SK-N-SH (cell line): ENCODE measurements at regions not wholly inside any gene's neighbourhood (a gene's known extent, or its start where the extent isn't known, plus 50 kb on each side); places are given as distances from the start of the nearest gene placed in this dataset.

Experiments used
- CTCF ChIA-PET: fragments of 300-600, 350-600 bp; formaldehyde crosslinking; extraction: SDS; loops from one replicate; lab custom pipeline; 2021; lab: Yijun Ruan, JAX
- POLR2A ChIA-PET: fragments of 350-600 bp; sonication (Branson Sonifier 250); formaldehyde crosslinking; extraction: SDS; loops from one replicate; lab custom pipeline; 2020; ENCODE audit warnings: antibody characterized with exemption, inconsistent platforms; lab: Yijun Ruan, JAX
- DNase-seq: peaks from one replicate; pipeline ENCODE4 v3.0.0; 2012
- H2AFZ ChIP-seq: fragments of 200-600 bp; sonication (generic); 2 replicates; pipeline ENCODE4 v1.8.1; 2016; ENCODE audit warnings: antibody characterized with exemption, mild to moderate bottlenecking, low read depth
- H3F3A ChIP-seq: fragments of 200-600 bp; sonication (generic); replicated peaks from 2 replicates; pipeline ENCODE3; 2016; ENCODE audit warnings: antibody characterized with exemption, mild to moderate bottlenecking; ENCODE audit not compliant: insufficient read depth
- H3K27ac ChIP-seq, 2 experiments: fragments of 200-500 bp in 1 of 2; fragments of 200-600 bp in 1 of 2; sonication (Bioruptor generic) in 1 of 2; sonication (generic), shearing (Covaris generic) in 1 of 2; 2 replicates each; pipeline versions ENCODE4 v1.5.1 to v1.6.1; 2014 to 2016; ENCODE audit warnings: low read depth in 2 of 2, inconsistent platforms in 1 of 2, low read length in 1 of 2, mild to moderate bottlenecking in 1 of 2, mixed read lengths in 1 of 2
- H3K27me3 ChIP-seq: fragments of 200-600 bp; sonication (generic), shearing (Covaris generic); 2 replicates; pipeline ENCODE4 v1.6.1; 2016; ENCODE audit warnings: mixed run types; ENCODE audit not compliant: insufficient read depth
- H3K36me3 ChIP-seq, 2 experiments: fragments of 200-500 bp in 1 of 2; fragments of 200-600 bp in 1 of 2; sonication (Bioruptor generic) in 1 of 2; sonication (generic) in 1 of 2; replicated peaks in 1 of 2; 2 replicates each; pipeline versions ENCODE3 to v1.5.1; 2014 to 2016; ENCODE audit warnings: low read length in 1 of 2, mild to moderate bottlenecking in 1 of 2; ENCODE audit not compliant: insufficient read depth in 2 of 2, control insufficient read depth in 1 of 2
- H3K4me1 ChIP-seq, 2 experiments: fragments of 200-500 bp in 1 of 2; fragments of 200-600 bp in 1 of 2; sonication (Bioruptor generic) in 1 of 2; sonication (generic), shearing (Covaris generic) in 1 of 2; 2 replicates each; pipeline versions ENCODE4 v1.5.1 to v1.6.1; 2014 to 2016; ENCODE audit warnings: low read depth in 1 of 2, low read length in 1 of 2, mixed run types in 1 of 2; ENCODE audit not compliant: insufficient read depth in 2 of 2, control insufficient read depth in 1 of 2
- H3K4me2 ChIP-seq: fragments of 200-600 bp; sonication (generic), shearing (Covaris generic); 2 replicates; pipeline ENCODE4 v1.6.1; 2017; ENCODE audit warnings: mixed run types
- H3K4me3 ChIP-seq, 2 experiments: fragments of 200-500 bp in 1 of 2; fragments of 200-600 bp in 1 of 2; sonication (Bioruptor generic) in 1 of 2; sonication (generic), shearing (Covaris generic) in 1 of 2; 2 replicates each; pipeline versions ENCODE4 v1.5.1 to v1.8.1; 2014 to 2016; ENCODE audit warnings: low read depth in 2 of 2, inconsistent platforms in 1 of 2, low read length in 1 of 2, mild to moderate bottlenecking in 1 of 2, mixed read lengths in 1 of 2, moderate library complexity in 1 of 2
- H3K79me2 ChIP-seq: fragments of 200-600 bp; sonication (generic); 2 replicates; pipeline ENCODE4 v1.8.1; 2017; ENCODE audit warnings: mild to moderate bottlenecking; ENCODE audit not compliant: insufficient read depth
- H3K9ac ChIP-seq: fragments of 200-600 bp; sonication (generic); 2 replicates; pipeline ENCODE4 v1.6.1; 2017; ENCODE audit warnings: mixed run types
- H3K9me2 ChIP-seq: fragments of 200-600 bp; sonication (generic); 2 replicates; pipeline ENCODE4 v1.6.1; 2017; ENCODE audit warnings: mixed run types
- H3K9me3 ChIP-seq: fragments of 200-600 bp; sonication (generic); 2 replicates; pipeline ENCODE4 v1.6.1; 2017; ENCODE audit warnings: mixed run types, mild to moderate bottlenecking, moderate library complexity
- H4K20me1 ChIP-seq: fragments of 200-600 bp; sonication (generic); 2 replicates; pipeline ENCODE4 v1.6.1; 2017; ENCODE audit warnings: mild to moderate bottlenecking, mixed run types; ENCODE audit not compliant: insufficient read depth
- CHD2 ChIP-seq: fragments of 150-350 bp; IDR thresholded peaks from 2 replicates; pipeline ENCODE4 v1.6.1; 2018; ENCODE audit warnings: low read length; ENCODE audit not compliant: partially characterized antibody
- FOXJ3 ChIP-seq: sonication (generic); formaldehyde crosslinking; IDR thresholded peaks from 2 replicates; pipeline ENCODE4 v1.5.1; 2020; ENCODE audit warnings: mild to moderate bottlenecking, missing genetic modification reagents
- FOXM1 ChIP-seq: IDR thresholded peaks from 2 replicates; pipeline ENCODE4 v1.4.0; 2012; ENCODE audit warnings: low read depth, mild to moderate bottlenecking
- JUND ChIP-seq: IDR thresholded peaks from 2 replicates; pipeline ENCODE4 v1.4.0; 2012
- MEF2A ChIP-seq: IDR thresholded peaks from 2 replicates; pipeline ENCODE4 v1.4.0; 2012; ENCODE audit warnings: low read depth, borderline replicate concordance
- MXI1 ChIP-seq: IDR thresholded peaks from 2 replicates; pipeline ENCODE4 v1.6.1; 2012; ENCODE audit warnings: mild to moderate bottlenecking, low read depth, low read length, improper control_type of control experiment
- POLR2AphosphoS5 ChIP-seq: IDR thresholded peaks from 2 replicates; pipeline ENCODE4 v1.6.1; 2012; ENCODE audit warnings: low read depth, low read length
- RAD21 ChIP-seq: IDR thresholded peaks from 2 replicates; pipeline ENCODE4 v1.6.1; 2012; ENCODE audit warnings: mild to moderate bottlenecking, low read length
- SIN3A ChIP-seq: IDR thresholded peaks from 2 replicates; pipeline ENCODE4 v1.6.1; 2012; ENCODE audit warnings: low read depth, mild to moderate bottlenecking, low read length, moderate library complexity, borderline replicate concordance
- SMC3 ChIP-seq: IDR thresholded peaks from 2 replicates; pipeline ENCODE4 v1.6.1; 2012; ENCODE audit warnings: low read depth, low read length, improper control_type of control experiment
- TAF1 ChIP-seq: IDR thresholded peaks from 2 replicates; pipeline ENCODE4 v1.6.1; 2012; ENCODE audit warnings: low read depth, mild to moderate bottlenecking, low read length, moderate library complexity, borderline replicate concordance
- YY1 ChIP-seq: IDR thresholded peaks from 2 replicates; pipeline ENCODE4 v1.4.0; 2012; ENCODE audit warnings: low read depth, mild to moderate bottlenecking
- WGBS: methylation state at CpG from one replicate; pipeline ENCODE4 v1.1.6; 2017; ENCODE audit warnings: low lambda C conversion rate; 5-methylcytosine and 5-hydroxymethylcytosine counted together
- TF ChIP-seq, protein P1 (sequence below): IDR thresholded peaks from 2 replicates; pipeline ENCODE4 v1.4.0; 2012; ENCODE audit warnings: low read depth, borderline replicate concordance
- TF ChIP-seq, protein P2 (sequence below): fragments of 150-350 bp; IDR thresholded peaks from 2 replicates; pipeline ENCODE4 v1.6.1; 2016; ENCODE audit warnings: mild to moderate bottlenecking, low read depth, low read length
- TF ChIP-seq, protein P3 (sequence below): IDR thresholded peaks from 2 replicates; pipeline ENCODE4; 2012
- TF ChIP-seq, protein P4 (sequence below): IDR thresholded peaks from 2 replicates; pipeline ENCODE4 v1.4.0; 2012; ENCODE audit warnings: low read depth, borderline replicate concordance

DNA sequence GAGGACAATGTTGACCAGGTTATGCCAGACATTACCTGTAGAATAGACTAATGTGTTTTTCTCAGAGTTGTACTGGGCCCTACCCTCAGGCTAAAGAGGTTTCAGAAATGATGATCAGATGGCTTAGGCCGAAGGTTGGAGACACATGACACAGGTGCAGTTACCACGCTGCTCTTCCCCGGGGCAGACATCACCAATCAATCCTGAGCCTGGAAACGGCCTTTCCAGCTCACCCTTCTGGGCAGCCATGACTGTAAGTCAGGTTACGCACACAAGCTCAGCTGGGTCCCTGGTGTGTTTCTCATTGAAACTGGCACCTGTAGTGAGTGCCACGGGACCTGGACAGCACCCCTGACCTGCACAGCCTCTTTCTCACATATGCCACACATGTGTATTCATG is 299.3 kb downstream of the UQCRFS1 start:
- Histone ChIP-seq H3K36me3 (no peaks in the 10 kb centered on the region), H3F3A (no peaks in the 10 kb centered on the region), H3K9me2 (no peaks in the 10 kb centered on the region), H3K9ac (no peak overlapping the region), H3K4me2 (no peak overlapping the region), H3K4me3 (no peak overlapping the region), H3K9me3 (no peaks in the 10 kb centered on the region), H3K79me2 (no peaks in the 10 kb centered on the region), H2AFZ (no peak overlapping the region), H3K4me1 (no peaks in the 10 kb centered on the region), H4K20me1 (no peaks in the 10 kb centered on the region), H3K27me3 (peaks cover 40% of the 10 kb centered on the region; the same call in 1 of the 2 replicates), H3K27ac (no peak overlapping the region)
- TF ChIP-seq, protein P1, sequence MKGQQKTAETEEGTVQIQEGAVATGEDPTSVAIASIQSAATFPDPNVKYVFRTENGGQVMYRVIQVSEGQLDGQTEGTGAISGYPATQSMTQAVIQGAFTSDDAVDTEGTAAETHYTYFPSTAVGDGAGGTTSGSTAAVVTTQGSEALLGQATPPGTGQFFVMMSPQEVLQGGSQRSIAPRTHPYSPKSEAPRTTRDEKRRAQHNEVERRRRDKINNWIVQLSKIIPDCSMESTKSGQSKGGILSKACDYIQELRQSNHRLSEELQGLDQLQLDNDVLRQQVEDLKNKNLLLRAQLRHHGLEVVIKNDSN: no peak
- TF ChIP-seq POLR2AphosphoS5: no peak
- TF ChIP-seq, protein P2, sequence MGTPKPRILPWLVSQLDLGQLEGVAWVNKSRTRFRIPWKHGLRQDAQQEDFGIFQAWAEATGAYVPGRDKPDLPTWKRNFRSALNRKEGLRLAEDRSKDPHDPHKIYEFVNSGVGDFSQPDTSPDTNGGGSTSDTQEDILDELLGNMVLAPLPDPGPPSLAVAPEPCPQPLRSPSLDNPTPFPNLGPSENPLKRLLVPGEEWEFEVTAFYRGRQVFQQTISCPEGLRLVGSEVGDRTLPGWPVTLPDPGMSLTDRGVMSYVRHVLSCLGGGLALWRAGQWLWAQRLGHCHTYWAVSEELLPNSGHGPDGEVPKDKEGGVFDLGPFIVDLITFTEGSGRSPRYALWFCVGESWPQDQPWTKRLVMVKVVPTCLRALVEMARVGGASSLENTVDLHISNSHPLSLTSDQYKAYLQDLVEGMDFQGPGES: no peak
- TF ChIP-seq YY1: no peak
- TF ChIP-seq SIN3A: no peak
- no peak for TF ChIP-seq FOXJ3 (CRISPR knock-in tag)
- no peak for TF ChIP-seq SMC3
- TF ChIP-seq FOXM1: no peak
- no peak for TF ChIP-seq MEF2A
- no peak for TF ChIP-seq TAF1
- no peak for TF ChIP-seq JUND
- TF ChIP-seq, protein P3, sequence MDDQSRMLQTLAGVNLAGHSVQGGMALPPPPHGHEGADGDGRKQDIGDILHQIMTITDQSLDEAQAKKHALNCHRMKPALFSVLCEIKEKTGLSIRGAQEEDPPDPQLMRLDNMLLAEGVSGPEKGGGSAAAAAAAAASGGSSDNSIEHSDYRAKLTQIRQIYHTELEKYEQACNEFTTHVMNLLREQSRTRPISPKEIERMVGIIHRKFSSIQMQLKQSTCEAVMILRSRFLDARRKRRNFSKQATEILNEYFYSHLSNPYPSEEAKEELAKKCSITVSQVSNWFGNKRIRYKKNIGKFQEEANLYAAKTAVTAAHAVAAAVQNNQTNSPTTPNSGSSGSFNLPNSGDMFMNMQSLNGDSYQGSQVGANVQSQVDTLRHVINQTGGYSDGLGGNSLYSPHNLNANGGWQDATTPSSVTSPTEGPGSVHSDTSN: no peak
- TF ChIP-seq RAD21: no peak
- ChIA-PET CTCF (no interaction called here), POLR2A (no interaction called here)
- WGBS: 0% methylated on average over 5 of the region's 6 CpGs
- no peak for DNase-seq

DNA sequence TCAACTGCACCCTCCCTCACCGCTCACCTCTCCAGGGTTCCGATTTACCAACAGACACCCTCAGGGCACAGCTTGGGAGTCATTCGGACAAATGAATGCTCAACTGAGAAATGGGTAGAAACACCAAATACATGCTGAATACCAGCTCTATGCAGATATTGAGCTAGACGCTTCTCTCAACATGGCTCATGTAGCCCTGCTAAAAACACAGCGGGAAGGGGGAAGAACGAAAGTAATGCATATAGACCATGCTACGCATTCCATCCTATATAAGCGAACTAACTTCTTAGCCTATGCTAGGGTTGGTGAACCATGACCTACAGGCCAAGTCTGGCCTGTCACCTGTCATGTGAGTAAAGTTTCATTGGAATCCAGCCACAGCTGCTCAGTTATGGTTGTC is 304.0 kb downstream of the UQCRFS1 start:
- ChIA-PET POLR2A (no interaction called here), CTCF (no interaction called here)
- H3K9me2 ChIP-seq: no peaks in the 10 kb centered on the region
- no peak for TF ChIP-seq MXI1
- TF ChIP-seq CHD2: no peak
- TF ChIP-seq FOXJ3 (CRISPR knock-in tag): no peak
- TF ChIP-seq, protein P4, sequence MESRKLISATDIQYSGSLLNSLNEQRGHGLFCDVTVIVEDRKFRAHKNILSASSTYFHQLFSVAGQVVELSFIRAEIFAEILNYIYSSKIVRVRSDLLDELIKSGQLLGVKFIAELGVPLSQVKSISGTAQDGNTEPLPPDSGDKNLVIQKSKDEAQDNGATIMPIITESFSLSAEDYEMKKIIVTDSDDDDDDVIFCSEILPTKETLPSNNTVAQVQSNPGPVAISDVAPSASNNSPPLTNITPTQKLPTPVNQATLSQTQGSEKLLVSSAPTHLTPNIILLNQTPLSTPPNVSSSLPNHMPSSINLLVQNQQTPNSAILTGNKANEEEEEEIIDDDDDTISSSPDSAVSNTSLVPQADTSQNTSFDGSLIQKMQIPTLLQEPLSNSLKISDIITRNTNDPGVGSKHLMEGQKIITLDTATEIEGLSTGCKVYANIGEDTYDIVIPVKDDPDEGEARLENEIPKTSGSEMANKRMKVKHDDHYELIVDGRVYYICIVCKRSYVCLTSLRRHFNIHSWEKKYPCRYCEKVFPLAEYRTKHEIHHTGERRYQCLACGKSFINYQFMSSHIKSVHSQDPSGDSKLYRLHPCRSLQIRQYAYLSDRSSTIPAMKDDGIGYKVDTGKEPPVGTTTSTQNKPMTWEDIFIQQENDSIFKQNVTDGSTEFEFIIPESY: no peak
- no peak for TF ChIP-seq FOXM1
- no peak overlapping the region for H2AFZ ChIP-seq
- no peak for DNase-seq
- H3K27me3 ChIP-seq: peaks cover 67% of the 10 kb centered on the region; the same call in 1 of the 2 replicates
- H3F3A ChIP-seq: no peaks in the 10 kb centered on the region
- H3K9ac ChIP-seq: no peak overlapping the region
- no peak overlapping the region for H3K4me3 ChIP-seq
- H4K20me1 ChIP-seq: no peaks in the 10 kb centered on the region
- no peak overlapping the region for H3K4me2 ChIP-seq
- no peaks in the 10 kb centered on the region for H3K9me3 ChIP-seq
- 8% methylated on average over 8 of the region's 8 CpGs for WGBS
- no peaks in the 10 kb centered on the region for H3K79me2 ChIP-seq
- no peak overlapping the region for H3K27ac ChIP-seq
- no peaks in the 10 kb centered on the region for H3K36me3 ChIP-seq
- H3K4me1 ChIP-seq: no peaks in the 10 kb centered on the region
